NT2/D1 (cell line): ENCODE measurements at regions not wholly inside any gene's neighbourhood (a gene's known extent, or its start where the extent isn't known, plus 50 kb on each side); places are given as distances from the start of the nearest gene placed in this dataset.

Source experiments
- SUZ12 ChIP-seq: IDR thresholded peaks from 2 replicates; pipeline ENCODE4 v1.6.1; 2011; ENCODE audit not compliant: insufficient read length, insufficient read depth; ENCODE audit errors: extremely low read depth
- YY1 ChIP-seq: IDR thresholded peaks from 2 replicates; pipeline ENCODE4 v1.6.1; 2011; ENCODE audit not compliant: insufficient read length, insufficient read depth

DNA sequence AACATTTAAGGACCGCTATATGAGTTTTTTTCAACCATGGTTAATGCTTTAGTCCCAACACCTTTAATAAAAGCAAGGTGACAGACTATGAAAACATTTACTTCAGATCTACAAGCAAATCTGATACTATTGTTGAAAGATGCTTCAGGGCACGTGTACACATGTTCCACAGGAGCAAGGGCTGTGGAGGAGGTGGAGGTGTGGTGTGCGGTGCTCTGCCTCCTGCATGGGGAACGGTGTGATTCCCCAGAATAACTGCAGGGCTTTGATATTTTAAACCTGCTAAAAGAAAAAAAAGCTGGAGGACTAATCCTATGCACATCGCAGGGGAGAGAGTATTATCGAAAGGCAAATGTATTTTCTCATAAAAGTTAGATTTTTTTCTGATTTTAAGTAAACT, 188.1 kb upstream of the CEP162 start:
- TF ChIP-seq YY1, result no peak
- no peak for TF ChIP-seq SUZ12
